Activated T-cell treated with anti-CD3 and anti-CD28 coated beads, Interleukin-2, amount 50 U/mL, for 48 hours (primary cell): ENCODE measurements at regions not wholly inside any gene's neighbourhood (a gene's known extent, or its start where the extent isn't known, plus 50 kb on each side); places are given as distances from the start of the nearest gene placed in this dataset.

Source experiments
- DNase-seq, 2 experiments: peaks; one replicate each; pipeline ENCODE4 v3.0.0-alpha.2; 2020

DNA sequence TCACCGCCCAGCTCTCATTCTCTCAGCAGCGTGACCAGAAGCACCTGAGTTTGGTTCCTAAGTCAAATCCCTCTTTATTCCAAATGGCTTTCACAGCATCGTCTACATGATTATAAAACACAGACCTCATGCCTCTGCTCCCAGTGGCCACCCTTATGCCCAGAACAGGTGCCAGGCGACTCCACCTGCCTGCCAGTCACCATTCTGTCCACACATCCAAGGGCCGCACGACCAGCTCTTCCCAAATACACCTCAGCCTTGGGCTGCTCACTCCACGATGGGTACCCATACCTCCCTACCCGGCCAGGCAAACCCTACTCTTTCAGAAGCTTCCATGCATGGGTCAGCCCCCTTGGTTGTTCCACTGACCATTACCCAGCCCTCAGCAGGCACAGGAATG lies 851.6 kb upstream of the SALL3 start:
- no peak for DNase-seq

DNA sequence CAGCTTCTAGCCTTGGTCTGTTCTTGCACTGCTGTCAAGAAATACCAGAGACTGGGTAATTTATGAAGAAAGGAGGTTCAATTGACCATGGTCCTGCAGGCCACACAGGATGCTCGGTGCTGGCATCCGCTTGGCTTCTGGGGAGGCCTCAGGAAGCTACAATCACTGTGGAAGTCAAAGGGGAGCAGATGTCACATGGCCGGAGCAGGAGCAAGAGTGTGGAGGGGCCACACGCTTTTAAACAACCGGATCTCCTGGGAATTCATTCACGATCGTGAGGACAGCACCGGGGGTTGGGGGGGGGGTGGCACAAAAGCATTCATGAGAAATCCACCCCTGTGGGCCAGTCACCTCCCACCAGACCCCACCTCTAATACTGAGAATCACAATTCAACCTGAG lies 850.4 kb upstream of the SALL3 start:
- DNase-seq, result no peak

GRCh38 chr18:78130232-78131195 lies 849.1 kb upstream of the SALL3 start:
- no peak for DNase-seq

DNA sequence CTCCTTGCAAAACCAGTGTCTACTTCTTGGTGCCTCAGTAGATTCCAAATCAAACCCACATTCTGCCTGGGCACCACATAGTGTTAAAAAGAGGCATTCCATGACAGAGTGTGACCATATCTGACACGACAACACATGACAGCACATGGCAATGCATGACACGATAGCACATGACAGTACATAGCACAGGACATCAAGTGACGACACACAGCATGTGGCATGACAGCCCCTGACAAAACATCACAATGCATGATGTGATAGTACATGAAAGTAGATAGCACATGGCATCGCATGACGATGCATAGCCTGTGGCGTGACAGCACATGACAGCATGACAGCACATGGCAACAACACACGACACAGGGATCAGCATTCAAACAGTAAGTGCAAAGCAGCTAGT lies 845.9 kb upstream of the SALL3 start:
- no peak for DNase-seq

- no peak for DNase-seq
These were observed 842.6 kb upstream of the SALL3 start for GRCh38 chr18:78136986-78137385.

DNA sequence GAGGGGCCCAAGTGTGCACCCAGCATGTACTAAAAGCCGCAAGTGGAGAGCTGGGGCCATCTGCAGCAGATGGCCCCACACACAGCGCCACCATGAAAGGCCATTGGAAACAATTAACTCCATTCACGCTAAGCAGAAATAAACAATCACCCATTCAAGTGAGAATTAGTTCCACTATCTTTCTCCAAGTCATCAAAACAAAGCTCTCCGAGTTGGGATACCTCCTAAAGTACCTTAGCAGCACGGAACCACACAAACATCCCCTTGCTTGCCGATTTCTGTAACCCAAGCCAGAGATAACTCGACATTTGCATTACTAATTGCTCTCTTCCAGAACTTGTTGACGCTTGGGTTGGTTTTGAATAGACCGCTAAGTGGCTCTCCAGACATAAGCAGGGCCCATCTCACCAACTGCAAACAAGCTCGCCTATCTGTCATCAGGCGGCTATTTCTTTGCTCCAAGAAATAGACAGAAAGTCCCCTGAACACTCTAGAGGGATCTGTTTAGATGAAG lies 840.6 kb upstream of the SALL3 start:
- DNase-seq, result no peak

DNA sequence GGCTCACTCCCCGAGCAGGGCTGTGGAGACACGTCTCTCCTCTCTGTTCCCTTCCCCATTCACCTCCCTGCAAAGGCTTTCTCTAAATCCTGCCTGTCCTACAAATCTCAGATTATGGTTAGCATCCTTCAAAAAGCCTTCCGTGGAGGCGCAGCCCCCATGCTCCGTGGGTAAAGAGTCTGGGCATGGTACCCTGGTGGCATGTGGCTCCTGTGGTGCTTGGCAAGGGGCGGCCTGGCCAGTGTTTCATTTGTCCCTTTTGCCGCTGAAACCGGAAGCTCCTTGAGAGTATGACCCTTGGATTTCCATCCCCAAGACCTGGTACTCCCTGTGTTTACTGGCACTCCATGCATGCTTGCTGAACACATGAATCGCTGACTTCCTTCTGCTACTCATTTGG lies 839.3 kb upstream of the SALL3 start:
- no peak for DNase-seq

DNA sequence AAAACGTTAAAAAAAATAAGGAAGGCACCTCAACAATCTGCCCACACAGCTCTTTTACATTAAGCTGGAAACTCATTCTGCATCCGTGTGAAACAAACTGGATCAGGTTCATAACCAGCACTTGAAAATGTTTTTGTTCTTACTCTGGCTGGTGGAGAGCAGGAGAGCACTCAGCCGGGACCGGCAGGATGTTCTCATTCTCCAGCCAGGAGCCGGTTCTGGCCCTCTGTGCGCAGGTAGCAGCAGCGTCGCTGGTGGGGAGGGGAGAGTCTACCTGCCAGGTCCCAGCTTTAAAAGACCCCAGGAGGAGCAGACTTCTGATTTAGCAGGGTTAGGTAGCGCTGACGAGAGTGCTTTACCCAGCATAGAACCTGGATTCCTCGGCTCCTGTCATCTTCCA lies 834.9 kb upstream of the SALL3 start:
- DNase-seq, result no peak

DNA sequence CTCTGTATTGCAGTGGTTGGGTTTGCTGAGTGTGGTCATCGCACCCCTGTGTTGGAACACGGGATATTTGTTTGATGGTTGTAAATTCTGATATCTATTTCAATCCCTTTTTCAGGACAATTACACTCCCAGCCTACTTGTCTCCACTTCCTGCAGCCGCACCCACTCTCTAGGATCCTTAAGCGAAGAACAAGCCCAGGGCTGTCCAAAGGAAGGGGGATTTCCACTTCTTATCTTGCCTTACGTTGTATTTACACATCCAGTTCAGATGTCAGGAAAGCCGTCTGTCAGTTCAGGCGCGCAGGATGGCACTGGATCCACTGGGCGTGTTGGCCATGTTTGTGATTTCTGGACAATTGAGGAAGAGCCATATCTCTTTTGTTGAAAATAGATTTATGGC lies 834.5 kb upstream of the SALL3 start:
- DNase-seq, result no peak

DNA sequence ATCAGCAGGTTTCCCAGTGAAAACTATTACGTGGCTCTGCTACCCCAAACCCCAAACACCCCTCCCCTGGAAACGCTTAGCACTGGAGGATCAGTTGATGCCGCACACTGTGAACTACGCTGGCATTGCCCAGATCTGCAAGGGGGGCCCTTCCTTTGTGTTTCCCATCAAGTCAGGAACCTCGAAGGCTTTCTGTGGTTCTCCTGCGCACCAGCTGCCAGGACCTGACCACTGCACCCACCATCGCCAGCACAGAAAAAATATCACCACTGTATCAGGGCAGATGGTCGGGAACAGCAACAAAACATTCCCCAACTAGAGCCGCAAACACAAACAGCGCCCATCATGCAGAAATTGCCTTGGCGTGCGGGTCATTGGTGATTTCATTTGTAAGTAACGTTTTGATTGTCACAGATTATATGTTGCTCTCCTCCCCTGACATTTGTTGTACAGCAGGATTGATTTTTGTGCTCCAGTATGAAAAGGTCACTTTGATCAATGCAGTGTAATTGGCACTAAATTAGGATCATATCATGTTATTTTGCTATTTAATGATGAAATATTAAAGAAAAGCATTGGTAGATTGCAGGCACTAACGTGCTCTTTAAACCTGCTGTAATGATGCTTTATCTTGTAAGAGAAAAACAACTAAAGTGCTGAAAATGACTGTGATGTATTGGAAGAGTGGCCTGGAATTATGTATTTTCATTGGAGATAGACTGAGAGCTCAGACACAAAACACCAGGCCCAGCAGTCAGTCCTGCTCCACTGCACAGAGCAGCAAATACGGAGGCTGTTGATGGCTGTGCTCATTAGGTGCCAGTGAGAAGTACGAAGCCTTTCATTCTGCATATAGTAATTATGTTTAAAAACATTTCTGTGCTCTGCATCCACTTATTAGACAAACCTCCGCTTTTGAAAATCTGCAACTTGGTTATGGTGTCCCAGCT lies 833.2 kb upstream of the SALL3 start:
- no peak for DNase-seq

DNA sequence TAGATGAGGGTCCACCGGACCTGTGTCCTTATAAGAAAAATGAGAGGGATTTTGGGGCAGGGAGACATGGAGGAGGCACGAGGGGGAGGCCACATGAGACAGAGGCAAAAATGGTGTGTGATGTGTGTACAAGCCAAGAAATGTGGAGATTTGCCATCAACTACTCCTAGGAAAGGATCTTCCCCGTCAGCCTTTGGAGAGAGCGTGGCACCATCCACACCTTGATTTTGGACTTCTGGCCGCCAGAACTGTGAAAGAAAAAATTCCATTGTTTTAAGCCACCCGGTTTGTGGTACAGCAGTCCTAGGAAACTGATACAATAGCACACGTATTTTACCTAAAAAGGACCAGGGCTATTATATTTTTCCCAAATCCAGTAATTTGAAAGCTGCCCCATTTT lies 829.0 kb upstream of the SALL3 start:
- no peak for DNase-seq

GRCh38 chr18:78151234-78151633 lies 828.4 kb upstream of the SALL3 start:
- DNase-seq, result no peak

- no peak for DNase-seq
These were observed 827.5 kb upstream of the SALL3 start for GRCh38 chr18:78151948-78152725.

- no peak for DNase-seq
These were observed 826.3 kb upstream of the SALL3 start for GRCh38 chr18:78153362-78153761.

- DNase-seq, result no peak
These were observed 825.2 kb upstream of the SALL3 start for GRCh38 chr18:78154444-78154843.

GRCh38 chr18:78154853-78155252 lies 824.8 kb upstream of the SALL3 start:
- DNase-seq, result no peak

- DNase-seq, result no peak
These were observed 823.2 kb upstream of the SALL3 start for GRCh38 chr18:78156466-78156865.

DNA sequence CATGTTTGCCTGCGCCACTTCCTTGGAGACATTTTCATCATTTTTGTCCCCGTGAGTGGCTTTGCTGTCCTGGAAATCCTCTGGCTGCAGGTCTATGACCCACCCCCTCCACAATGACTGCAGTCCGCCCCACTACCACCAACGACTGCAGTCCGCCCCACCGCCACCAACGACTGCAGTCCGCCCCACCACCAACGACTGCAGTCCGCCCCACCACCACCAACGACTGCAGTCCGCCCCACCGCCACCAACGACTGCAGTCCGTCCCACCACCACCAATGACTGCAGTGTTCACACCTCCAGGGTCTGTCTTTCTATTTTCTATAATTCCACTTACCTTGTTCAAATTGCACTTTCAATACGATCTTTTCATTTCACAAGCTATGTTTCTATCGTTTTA lies 820.7 kb upstream of the SALL3 start:
- no peak for DNase-seq

DNA sequence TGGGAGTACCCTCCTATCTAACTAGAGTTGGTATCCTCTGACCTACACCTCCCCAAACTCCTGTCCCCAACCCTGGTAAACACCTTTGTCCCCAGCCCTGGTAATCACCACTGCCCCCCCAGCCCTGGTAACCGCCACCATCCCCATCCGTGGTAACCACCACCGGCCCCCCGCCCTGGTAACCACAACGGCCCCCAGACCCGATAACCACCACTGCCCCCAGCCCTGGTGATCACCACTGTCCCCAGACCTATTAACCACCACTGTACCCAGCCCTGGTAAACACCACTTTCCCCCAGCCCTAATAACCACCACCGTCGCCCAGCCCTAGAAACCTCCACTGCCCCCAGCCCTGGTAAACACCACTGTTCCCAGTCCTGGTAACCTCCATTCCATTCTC lies 820.2 kb upstream of the SALL3 start:
- DNase-seq, result no peak

- no peak for DNase-seq
These were observed 818.5 kb upstream of the SALL3 start for GRCh38 chr18:78160961-78161656.

GRCh38 chr18:78165525-78165924 lies 814.1 kb upstream of the SALL3 start:
- no peak for DNase-seq

DNA sequence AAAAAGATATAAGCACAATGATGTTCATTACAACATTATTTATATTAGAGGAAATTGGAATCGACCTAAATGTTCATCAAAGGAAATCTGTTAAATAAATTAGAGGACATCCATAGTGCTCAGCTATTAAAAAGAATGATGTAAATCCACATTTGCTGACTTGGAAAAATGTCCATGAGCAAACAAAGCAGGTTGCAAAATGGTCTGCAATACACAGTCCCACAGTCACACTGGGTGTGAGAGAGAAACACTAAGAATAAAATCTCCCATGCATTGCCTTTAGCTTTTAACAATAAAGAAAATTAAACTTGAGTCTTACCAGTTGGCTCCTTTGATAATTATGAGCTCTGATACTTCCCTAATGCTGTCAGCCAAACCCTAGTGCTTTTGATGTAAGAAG lies 811.1 kb upstream of the SALL3 start:
- DNase-seq, result no peak
